ENCODE measurements at regions not wholly inside any gene's neighbourhood (a gene's known extent, or its start where the extent isn't known, plus 50 kb on each side); places are given as distances from the start of the nearest gene placed in this dataset.

DNA sequence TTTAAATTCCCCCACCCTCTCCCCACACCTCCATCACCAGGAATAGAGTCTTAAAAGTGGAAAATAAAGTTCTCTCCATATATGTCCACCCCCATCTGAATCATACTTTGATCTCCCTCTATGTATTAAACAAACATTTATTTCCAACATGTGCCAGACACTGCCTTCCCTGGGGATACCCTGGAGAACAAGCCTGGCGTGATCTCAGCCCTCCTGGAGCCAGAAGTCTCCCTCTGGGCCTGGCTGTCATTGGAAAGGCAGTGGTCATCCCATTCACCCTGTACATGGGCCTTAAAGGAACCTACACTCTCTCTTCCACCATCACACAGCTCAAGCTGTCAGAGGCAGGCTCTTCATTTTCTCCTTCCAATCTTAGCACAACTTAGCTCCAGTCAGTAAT, 143.6 kb downstream of the EMP1 start (continued):
- TF ChIP-seq EP300 (IDR thresholded peaks at IDR 0.05; ENCODE audit: borderline replicate concordance in 1 of 2, low read depth in 1 of 2, low read length in 1 of 2): no peak
- no peak for TF ChIP-seq ELF1 (IDR thresholded peaks at IDR 0.05)
- TF ChIP-seq, protein P1, sequence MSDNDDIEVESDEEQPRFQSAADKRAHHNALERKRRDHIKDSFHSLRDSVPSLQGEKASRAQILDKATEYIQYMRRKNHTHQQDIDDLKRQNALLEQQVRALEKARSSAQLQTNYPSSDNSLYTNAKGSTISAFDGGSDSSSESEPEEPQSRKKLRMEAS (IDR thresholded peaks at IDR 0.05; ENCODE audit: low read depth): no peak
- TF ChIP-seq, protein P2, sequence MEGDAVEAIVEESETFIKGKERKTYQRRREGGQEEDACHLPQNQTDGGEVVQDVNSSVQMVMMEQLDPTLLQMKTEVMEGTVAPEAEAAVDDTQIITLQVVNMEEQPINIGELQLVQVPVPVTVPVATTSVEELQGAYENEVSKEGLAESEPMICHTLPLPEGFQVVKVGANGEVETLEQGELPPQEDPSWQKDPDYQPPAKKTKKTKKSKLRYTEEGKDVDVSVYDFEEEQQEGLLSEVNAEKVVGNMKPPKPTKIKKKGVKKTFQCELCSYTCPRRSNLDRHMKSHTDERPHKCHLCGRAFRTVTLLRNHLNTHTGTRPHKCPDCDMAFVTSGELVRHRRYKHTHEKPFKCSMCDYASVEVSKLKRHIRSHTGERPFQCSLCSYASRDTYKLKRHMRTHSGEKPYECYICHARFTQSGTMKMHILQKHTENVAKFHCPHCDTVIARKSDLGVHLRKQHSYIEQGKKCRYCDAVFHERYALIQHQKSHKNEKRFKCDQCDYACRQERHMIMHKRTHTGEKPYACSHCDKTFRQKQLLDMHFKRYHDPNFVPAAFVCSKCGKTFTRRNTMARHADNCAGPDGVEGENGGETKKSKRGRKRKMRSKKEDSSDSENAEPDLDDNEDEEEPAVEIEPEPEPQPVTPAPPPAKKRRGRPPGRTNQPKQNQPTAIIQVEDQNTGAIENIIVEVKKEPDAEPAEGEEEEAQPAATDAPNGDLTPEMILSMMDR (IDR thresholded peaks at IDR 0.05): no peak
- TF ChIP-seq NFIC (IDR thresholded peaks at IDR 0.05; ENCODE audit: borderline replicate concordance): no peak
- no peak for TF ChIP-seq TAF1 (IDR thresholded peaks at IDR 0.05; ENCODE audit: borderline replicate concordance, low read depth, low read length)
- no peak for TF ChIP-seq FOSL2 (IDR thresholded peaks at IDR 0.05; ENCODE audit: borderline replicate concordance, low read depth)
- TF ChIP-seq CHD2 (IDR thresholded peaks at IDR 0.05; ENCODE audit: low read length, partially characterized antibody): no peak

DNA sequence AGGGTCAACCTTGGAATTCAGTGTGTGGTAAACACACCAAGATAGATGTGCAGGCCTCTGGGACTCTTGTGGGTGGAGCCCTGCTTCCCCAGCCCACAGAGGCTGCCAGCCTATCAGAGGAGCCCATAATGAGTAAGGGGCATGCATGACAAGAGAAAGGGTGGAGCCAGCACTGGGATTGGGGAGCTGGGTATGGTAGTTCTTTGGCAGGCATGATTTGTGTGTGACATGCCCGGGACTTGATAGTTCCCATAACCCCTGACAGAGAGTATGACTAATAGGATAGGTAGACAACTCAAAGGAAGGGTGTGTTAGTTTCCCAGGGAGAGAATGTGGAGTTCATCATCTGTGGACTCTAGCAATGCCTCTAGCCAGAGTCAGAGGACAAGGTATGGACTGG, 143.0 kb downstream of the EMP1 start:
- ChIA-PET CTCF (interaction anchor here (1.0 kb wide), 1 partner anchor 22 kb away, joined by 3 read pairs; no protein-coding TSS in a partner anchor), POLR2A (no interaction called here)
- H3K4me2 ChIP-seq: no peak overlapping the region
- WGBS (ENCODE audit: low lambda C conversion rate): 15% methylated on average over 1 of the region's 1 CpG
- no peak overlapping the region for H3K9ac ChIP-seq
- H3K36me3 ChIP-seq (replicated peaks in 1 of 2; ENCODE audit: control insufficient read depth in 1 of 2, insufficient read depth in 2 of 2, low read length in 1 of 2): no peaks in the 10 kb centered on the region
- no peak overlapping the region for H3K27ac ChIP-seq (ENCODE audit: low read depth in 2 of 2, low read length in 1 of 2)
- H2AFZ ChIP-seq (ENCODE audit: low read depth): no peak overlapping the region
- no peaks in the 10 kb centered on the region for H3K4me1 ChIP-seq (ENCODE audit: control insufficient read depth in 1 of 2, insufficient read depth in 2 of 2, low read depth in 1 of 2, low read length in 1 of 2)
- H3K4me3 ChIP-seq (ENCODE audit: low read depth in 2 of 2, low read length in 1 of 2): no peak overlapping the region
- H3K9me3 ChIP-seq: no peaks in the 10 kb centered on the region
- no peaks in the 10 kb centered on the region for H3K27me3 ChIP-seq (ENCODE audit: insufficient read depth)
- H3K79me2 ChIP-seq (ENCODE audit: insufficient read depth): no peaks in the 10 kb centered on the region
- no peaks in the 10 kb centered on the region for H3K9me2 ChIP-seq
- TF ChIP-seq SMC3 (IDR thresholded peaks at IDR 0.05; ENCODE audit: low read depth, low read length): no peak
- TF ChIP-seq FOXM1 (IDR thresholded peaks at IDR 0.05; ENCODE audit: low read depth): no peak
- DNase-seq: no peak
- H3F3A ChIP-seq (replicated peaks; ENCODE audit: insufficient read depth): no peaks in the 10 kb centered on the region
- H4K20me1 ChIP-seq (ENCODE audit: insufficient read depth): no peaks in the 10 kb centered on the region

DNA sequence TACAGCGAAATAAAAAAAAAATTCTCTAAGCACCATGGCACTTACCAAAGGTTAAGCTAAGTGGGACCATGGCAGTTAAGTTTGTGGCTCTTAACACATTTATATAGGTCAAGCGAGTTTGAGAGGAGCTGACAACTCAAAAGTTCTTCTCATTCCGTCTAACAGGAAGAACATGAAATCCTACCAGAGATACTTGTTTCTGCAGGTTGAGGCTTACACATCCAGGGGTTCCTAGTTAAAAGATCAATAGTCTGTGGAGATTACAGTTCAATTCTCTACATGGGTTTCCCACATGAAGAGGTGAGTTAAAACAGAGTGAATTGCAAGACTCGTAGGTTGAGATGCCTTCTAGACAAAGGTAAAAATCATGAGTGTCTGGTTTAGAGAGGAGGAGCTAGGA, 142.6 kb downstream of the EMP1 start:
- no peak overlapping the region for H3K4me3 ChIP-seq (ENCODE audit: low read depth in 2 of 2, low read length in 1 of 2)
- no peaks in the 10 kb centered on the region for H3K4me1 ChIP-seq (ENCODE audit: control insufficient read depth in 1 of 2, insufficient read depth in 2 of 2, low read depth in 1 of 2, low read length in 1 of 2)
- H3K27me3 ChIP-seq (ENCODE audit: insufficient read depth): no peaks in the 10 kb centered on the region
- DNase-seq: no peak
- 50% methylated on average over 4 of the region's 4 CpGs for WGBS (ENCODE audit: low lambda C conversion rate)
- no peaks in the 10 kb centered on the region for H4K20me1 ChIP-seq (ENCODE audit: insufficient read depth)
- H3K79me2 ChIP-seq (ENCODE audit: insufficient read depth): no peaks in the 10 kb centered on the region
- ChIA-PET POLR2A (no interaction called here), CTCF (interaction anchor here (1.0 kb wide), 1 partner anchor 23 kb away, joined by 3 read pairs; no protein-coding TSS in a partner anchor)
- H3K36me3 ChIP-seq (replicated peaks in 1 of 2; ENCODE audit: control insufficient read depth in 1 of 2, insufficient read depth in 2 of 2, low read length in 1 of 2): no peaks in the 10 kb centered on the region
- no peaks in the 10 kb centered on the region for H3K9me3 ChIP-seq
- no peaks in the 10 kb centered on the region for H3F3A ChIP-seq (replicated peaks; ENCODE audit: insufficient read depth)
- H3K4me2 ChIP-seq: no peak overlapping the region
- H3K9me2 ChIP-seq: no peaks in the 10 kb centered on the region
- H2AFZ ChIP-seq (ENCODE audit: low read depth): no peak overlapping the region
- H3K9ac ChIP-seq: no peak overlapping the region
- H3K27ac ChIP-seq (ENCODE audit: low read depth in 2 of 2, low read length in 1 of 2): no peak overlapping the region
- TF ChIP-seq MEF2A (IDR thresholded peaks at IDR 0.05; ENCODE audit: borderline replicate concordance, low read depth): no peak
- no peak for TF ChIP-seq RXRA (IDR thresholded peaks at IDR 0.05; ENCODE audit: borderline replicate concordance, low read depth)
- TF ChIP-seq YY1 (IDR thresholded peaks at IDR 0.05; ENCODE audit: low read depth): no peak
- TF ChIP-seq, protein P3, sequence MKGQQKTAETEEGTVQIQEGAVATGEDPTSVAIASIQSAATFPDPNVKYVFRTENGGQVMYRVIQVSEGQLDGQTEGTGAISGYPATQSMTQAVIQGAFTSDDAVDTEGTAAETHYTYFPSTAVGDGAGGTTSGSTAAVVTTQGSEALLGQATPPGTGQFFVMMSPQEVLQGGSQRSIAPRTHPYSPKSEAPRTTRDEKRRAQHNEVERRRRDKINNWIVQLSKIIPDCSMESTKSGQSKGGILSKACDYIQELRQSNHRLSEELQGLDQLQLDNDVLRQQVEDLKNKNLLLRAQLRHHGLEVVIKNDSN (IDR thresholded peaks at IDR 0.05; ENCODE audit: borderline replicate concordance, low read depth): no peak
- TF ChIP-seq CHD2 (IDR thresholded peaks at IDR 0.05; ENCODE audit: low read length, partially characterized antibody): no peak
- no peak for TF ChIP-seq FOXJ3 (CRISPR knock-in tag; IDR thresholded peaks at IDR 0.05)
- TF ChIP-seq TAF1 (IDR thresholded peaks at IDR 0.05; ENCODE audit: borderline replicate concordance, low read depth, low read length): no peak
- TF ChIP-seq, protein P4, sequence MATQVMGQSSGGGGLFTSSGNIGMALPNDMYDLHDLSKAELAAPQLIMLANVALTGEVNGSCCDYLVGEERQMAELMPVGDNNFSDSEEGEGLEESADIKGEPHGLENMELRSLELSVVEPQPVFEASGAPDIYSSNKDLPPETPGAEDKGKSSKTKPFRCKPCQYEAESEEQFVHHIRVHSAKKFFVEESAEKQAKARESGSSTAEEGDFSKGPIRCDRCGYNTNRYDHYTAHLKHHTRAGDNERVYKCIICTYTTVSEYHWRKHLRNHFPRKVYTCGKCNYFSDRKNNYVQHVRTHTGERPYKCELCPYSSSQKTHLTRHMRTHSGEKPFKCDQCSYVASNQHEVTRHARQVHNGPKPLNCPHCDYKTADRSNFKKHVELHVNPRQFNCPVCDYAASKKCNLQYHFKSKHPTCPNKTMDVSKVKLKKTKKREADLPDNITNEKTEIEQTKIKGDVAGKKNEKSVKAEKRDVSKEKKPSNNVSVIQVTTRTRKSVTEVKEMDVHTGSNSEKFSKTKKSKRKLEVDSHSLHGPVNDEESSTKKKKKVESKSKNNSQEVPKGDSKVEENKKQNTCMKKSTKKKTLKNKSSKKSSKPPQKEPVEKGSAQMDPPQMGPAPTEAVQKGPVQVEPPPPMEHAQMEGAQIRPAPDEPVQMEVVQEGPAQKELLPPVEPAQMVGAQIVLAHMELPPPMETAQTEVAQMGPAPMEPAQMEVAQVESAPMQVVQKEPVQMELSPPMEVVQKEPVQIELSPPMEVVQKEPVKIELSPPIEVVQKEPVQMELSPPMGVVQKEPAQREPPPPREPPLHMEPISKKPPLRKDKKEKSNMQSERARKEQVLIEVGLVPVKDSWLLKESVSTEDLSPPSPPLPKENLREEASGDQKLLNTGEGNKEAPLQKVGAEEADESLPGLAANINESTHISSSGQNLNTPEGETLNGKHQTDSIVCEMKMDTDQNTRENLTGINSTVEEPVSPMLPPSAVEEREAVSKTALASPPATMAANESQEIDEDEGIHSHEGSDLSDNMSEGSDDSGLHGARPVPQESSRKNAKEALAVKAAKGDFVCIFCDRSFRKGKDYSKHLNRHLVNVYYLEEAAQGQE (IDR thresholded peaks at IDR 0.05; ENCODE audit: low read depth, low read length): no peak
- no peak for TF ChIP-seq GABPA (IDR thresholded peaks at IDR 0.05; ENCODE audit: low read depth)
- TF ChIP-seq EZH2phosphoT487 (IDR thresholded peaks at IDR 0.05; ENCODE audit: borderline replicate concordance, low read depth): no peak
- TF ChIP-seq, protein P5, sequence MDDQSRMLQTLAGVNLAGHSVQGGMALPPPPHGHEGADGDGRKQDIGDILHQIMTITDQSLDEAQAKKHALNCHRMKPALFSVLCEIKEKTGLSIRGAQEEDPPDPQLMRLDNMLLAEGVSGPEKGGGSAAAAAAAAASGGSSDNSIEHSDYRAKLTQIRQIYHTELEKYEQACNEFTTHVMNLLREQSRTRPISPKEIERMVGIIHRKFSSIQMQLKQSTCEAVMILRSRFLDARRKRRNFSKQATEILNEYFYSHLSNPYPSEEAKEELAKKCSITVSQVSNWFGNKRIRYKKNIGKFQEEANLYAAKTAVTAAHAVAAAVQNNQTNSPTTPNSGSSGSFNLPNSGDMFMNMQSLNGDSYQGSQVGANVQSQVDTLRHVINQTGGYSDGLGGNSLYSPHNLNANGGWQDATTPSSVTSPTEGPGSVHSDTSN (IDR thresholded peaks at IDR 0.05): no peak
- TF ChIP-seq MXI1 (IDR thresholded peaks at IDR 0.05; ENCODE audit: low read depth, low read length): no peak

Measured in SK-N-SH (cell line).